Endothelial cell of umbilical vein (primary cell): ENCODE measurements at regions not wholly inside any gene's neighbourhood (a gene's known extent, or its start where the extent isn't known, plus 50 kb on each side); places are given as distances from the start of the nearest gene placed in this dataset.

Experiments used
- EZH2 ChIP-seq: IDR thresholded peaks from 2 replicates; pipeline ENCODE4 v1.6.1; 2012; ENCODE audit warnings: borderline replicate concordance, low read depth, mild to moderate bottlenecking, moderate library complexity, low read length, inconsistent platforms; ENCODE audit not compliant: severe bottlenecking
- FOS ChIP-seq: IDR thresholded peaks from 2 replicates; pipeline ENCODE4 v1.6.1; 2011; ENCODE audit warnings: mild to moderate bottlenecking, low read length, moderate library complexity, borderline replicate concordance; ENCODE audit not compliant: insufficient read depth
- GATA2 ChIP-seq: IDR thresholded peaks from 2 replicates; pipeline ENCODE4 v1.7.0; 2011; ENCODE audit warnings: low read depth, mild to moderate bottlenecking, moderate library complexity, mixed read lengths, low read length; ENCODE audit not compliant: insufficient read length, insufficient read depth
- JUN ChIP-seq: IDR thresholded peaks from 2 replicates; pipeline ENCODE4 v1.6.1; 2011; ENCODE audit warnings: borderline replicate concordance, low read depth; ENCODE audit not compliant: insufficient read length, insufficient read depth
- MYC ChIP-seq: IDR thresholded peaks from one replicate; pipeline ENCODE4 v1.6.1; 2011; ENCODE audit warnings: mild to moderate bottlenecking, low read depth, low read length
- POLR2A ChIP-seq: IDR thresholded peaks from 2 replicates; pipeline ENCODE4 v1.6.1; 2012; ENCODE audit warnings: low read depth, mild to moderate bottlenecking, control low read depth, low read length
- POLR2AphosphoS5 ChIP-seq: IDR thresholded peaks from 2 replicates; pipeline ENCODE4 v1.6.1; 2012; ENCODE audit warnings: low read depth, mild to moderate bottlenecking, control low read depth, low read length, moderate library complexity; ENCODE audit not compliant: insufficient read depth
- TF ChIP-seq, protein P1 (sequence below), 2 donors: IDR thresholded peaks; 1 replicate in 1 of 2; 2 replicates in 1 of 2; pipeline ENCODE4 v1.5.1; 2011; ENCODE audit warnings: low read length in 2 of 2, mild to moderate bottlenecking in 2 of 2, moderate library complexity in 2 of 2, control low read depth in 1 of 2, inconsistent platforms in 1 of 2, low read depth in 1 of 2; ENCODE audit not compliant: insufficient read depth in 1 of 2; ENCODE audit errors: extremely low read depth in 1 of 2
- TF ChIP-seq, protein P2 (sequence below): IDR thresholded peaks from 2 replicates; pipeline ENCODE4 v1.6.1; 2011; ENCODE audit not compliant: insufficient read depth, insufficient read length

DNA sequence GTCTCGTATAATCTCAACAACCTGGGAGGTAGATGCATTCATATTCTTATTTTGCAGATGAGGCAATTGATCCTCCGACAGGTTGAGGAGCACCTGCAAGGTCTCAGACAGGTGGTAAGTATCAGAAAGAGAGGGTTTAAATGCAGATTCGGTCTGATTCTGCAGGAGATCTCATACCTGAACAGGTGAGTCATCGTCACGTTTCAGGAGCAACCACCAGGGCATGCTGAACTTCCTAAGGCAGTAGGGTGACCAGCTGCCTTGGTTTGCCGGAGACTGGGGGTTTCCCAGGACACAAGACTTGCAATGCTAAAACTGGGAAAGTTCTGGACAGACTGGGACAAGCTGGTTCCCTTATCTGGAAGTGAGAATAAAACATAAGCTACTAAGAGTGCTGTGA lies 68.8 kb upstream of the TSHZ3 start:
- TF ChIP-seq EZH2: no peak
- TF ChIP-seq POLR2A: no peak
- TF ChIP-seq, protein P1, sequence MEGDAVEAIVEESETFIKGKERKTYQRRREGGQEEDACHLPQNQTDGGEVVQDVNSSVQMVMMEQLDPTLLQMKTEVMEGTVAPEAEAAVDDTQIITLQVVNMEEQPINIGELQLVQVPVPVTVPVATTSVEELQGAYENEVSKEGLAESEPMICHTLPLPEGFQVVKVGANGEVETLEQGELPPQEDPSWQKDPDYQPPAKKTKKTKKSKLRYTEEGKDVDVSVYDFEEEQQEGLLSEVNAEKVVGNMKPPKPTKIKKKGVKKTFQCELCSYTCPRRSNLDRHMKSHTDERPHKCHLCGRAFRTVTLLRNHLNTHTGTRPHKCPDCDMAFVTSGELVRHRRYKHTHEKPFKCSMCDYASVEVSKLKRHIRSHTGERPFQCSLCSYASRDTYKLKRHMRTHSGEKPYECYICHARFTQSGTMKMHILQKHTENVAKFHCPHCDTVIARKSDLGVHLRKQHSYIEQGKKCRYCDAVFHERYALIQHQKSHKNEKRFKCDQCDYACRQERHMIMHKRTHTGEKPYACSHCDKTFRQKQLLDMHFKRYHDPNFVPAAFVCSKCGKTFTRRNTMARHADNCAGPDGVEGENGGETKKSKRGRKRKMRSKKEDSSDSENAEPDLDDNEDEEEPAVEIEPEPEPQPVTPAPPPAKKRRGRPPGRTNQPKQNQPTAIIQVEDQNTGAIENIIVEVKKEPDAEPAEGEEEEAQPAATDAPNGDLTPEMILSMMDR (IDR thresholded peaks at IDR 0.05; ENCODE audit: extremely low read depth in 1 of 2, insufficient read depth in 1 of 2, low read depth in 1 of 2, low read length in 2 of 2): no peak
- no peak for TF ChIP-seq MYC
- TF ChIP-seq POLR2AphosphoS5: no peak
- TF ChIP-seq, protein P2, sequence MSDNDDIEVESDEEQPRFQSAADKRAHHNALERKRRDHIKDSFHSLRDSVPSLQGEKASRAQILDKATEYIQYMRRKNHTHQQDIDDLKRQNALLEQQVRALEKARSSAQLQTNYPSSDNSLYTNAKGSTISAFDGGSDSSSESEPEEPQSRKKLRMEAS: no peak
- TF ChIP-seq GATA2: no peak
- no peak for TF ChIP-seq FOS
- no peak for TF ChIP-seq JUN
